ENCODE measurements at regions not wholly inside any gene's neighbourhood (a gene's known extent, or its start where the extent isn't known, plus 50 kb on each side); places are given as distances from the start of the nearest gene placed in this dataset.

DNA sequence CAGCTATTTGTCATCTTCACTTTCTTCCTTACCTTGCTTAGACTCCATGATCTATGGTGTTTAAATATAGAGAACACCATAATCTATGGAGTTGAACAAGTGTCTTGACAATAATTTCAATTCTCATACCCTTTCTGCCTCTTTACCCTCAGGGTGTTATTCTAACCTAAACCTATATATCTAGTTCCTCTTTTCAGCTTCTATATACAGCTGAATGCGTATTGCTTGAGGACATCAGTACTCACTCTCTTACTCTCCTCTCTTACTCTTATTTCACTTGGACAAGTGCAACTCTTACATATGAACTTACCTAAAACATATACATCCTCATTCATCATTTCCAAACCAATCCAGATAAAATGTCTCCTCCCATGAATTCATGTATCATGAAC lies 187.1 kb downstream of the RAP2B start:
- Histone ChIP-seq H3K79me2 (ENCODE audit: control insufficient read depth, low read length) (no peaks in the 10 kb centered on the region), H3K36me3 (ENCODE audit: control insufficient read depth, low read length) (no peaks in the 10 kb centered on the region), H4K20me1 (ENCODE audit: control insufficient read depth, insufficient read depth, low read depth, low read length) (no peaks in the 10 kb centered on the region), H3K4me2 (ENCODE audit: low read length) (no peak overlapping the region), H3F3A (ENCODE audit: control insufficient read depth, insufficient read depth) (no peaks in the 10 kb centered on the region), H3K9me2 (replicated peaks; ENCODE audit: control insufficient read depth, low read length) (no peaks in the 10 kb centered on the region), H3K9me3 (ENCODE audit: control insufficient read depth, insufficient read depth, low read length) (no peaks in the 10 kb centered on the region), H3K4me3 (ENCODE audit: low read length) (no peak overlapping the region), H3K27ac (ENCODE audit: low read depth, low read length) (no peak overlapping the region), H3K27me3 (ENCODE audit: control insufficient read depth, low read length) (no peaks in the 10 kb centered on the region), H3K4me1 (ENCODE audit: control insufficient read depth, low read length) (no peaks in the 10 kb centered on the region)
- TF ChIP-seq CTCF (IDR thresholded peaks at IDR 0.05; ENCODE audit: low read depth, low read length, poor library complexity, severe bottlenecking) (no peak), EZH2phosphoT487 (IDR thresholded peaks at IDR 0.05; ENCODE audit: borderline replicate concordance, low read length) (no peak)

GRCh38 chr3:153350420-153350819 lies 188.4 kb downstream of the RAP2B start:
- H3K4me1 ChIP-seq (ENCODE audit: control insufficient read depth, low read length) = no peaks in the 10 kb centered on the region
- H4K20me1 ChIP-seq (ENCODE audit: control insufficient read depth, insufficient read depth, low read depth, low read length) = no peaks in the 10 kb centered on the region
- no peak for TF ChIP-seq EZH2phosphoT487 (IDR thresholded peaks at IDR 0.05; ENCODE audit: borderline replicate concordance, low read length)
- TF ChIP-seq CTCF (IDR thresholded peaks at IDR 0.05; ENCODE audit: low read depth, low read length, poor library complexity, severe bottlenecking) = no peak
- no peak overlapping the region for H3K27ac ChIP-seq (ENCODE audit: low read depth, low read length)
- H3K4me2 ChIP-seq (ENCODE audit: low read length) = no peak overlapping the region
- no peaks in the 10 kb centered on the region for H3K9me3 ChIP-seq (ENCODE audit: control insufficient read depth, insufficient read depth, low read length)
- H3K4me3 ChIP-seq (ENCODE audit: low read length) = no peak overlapping the region
- no peaks in the 10 kb centered on the region for H3K36me3 ChIP-seq (ENCODE audit: control insufficient read depth, low read length)
- no peaks in the 10 kb centered on the region for H3K79me2 ChIP-seq (ENCODE audit: control insufficient read depth, low read length)
- no peaks in the 10 kb centered on the region for H3F3A ChIP-seq (ENCODE audit: control insufficient read depth, insufficient read depth)
- H3K9me2 ChIP-seq (replicated peaks; ENCODE audit: control insufficient read depth, low read length) = no peaks in the 10 kb centered on the region
- H3K27me3 ChIP-seq (ENCODE audit: control insufficient read depth, low read length) = no peaks in the 10 kb centered on the region

DNA sequence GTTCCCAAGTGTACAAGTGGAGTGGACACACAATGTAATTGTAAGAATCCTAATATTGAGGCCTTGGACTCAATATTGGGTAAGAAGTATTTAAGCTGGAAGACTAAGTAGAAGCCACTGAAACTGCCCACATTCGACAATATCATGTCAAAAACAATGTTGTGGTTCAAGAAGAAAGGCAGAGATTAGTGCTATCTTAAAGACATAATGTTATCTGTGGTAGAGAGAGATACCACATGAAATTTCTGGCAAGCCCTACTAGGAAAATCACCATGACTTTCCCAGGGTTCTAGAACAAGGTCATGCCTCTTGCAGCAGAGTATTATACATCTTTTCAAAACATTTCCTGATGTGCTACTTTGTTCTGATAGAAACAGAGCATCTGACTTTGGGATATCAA lies 192.6 kb downstream of the RAP2B start:
- no peaks in the 10 kb centered on the region for H3K79me2 ChIP-seq (ENCODE audit: control insufficient read depth, low read length)
- H3K27me3 ChIP-seq (ENCODE audit: control insufficient read depth, low read length) = no peaks in the 10 kb centered on the region
- no peaks in the 10 kb centered on the region for H3K9me2 ChIP-seq (replicated peaks; ENCODE audit: control insufficient read depth, low read length)
- no peaks in the 10 kb centered on the region for H3K36me3 ChIP-seq (ENCODE audit: control insufficient read depth, low read length)
- H3K4me3 ChIP-seq (ENCODE audit: low read length) = no peak overlapping the region
- no peak overlapping the region for H3K27ac ChIP-seq (ENCODE audit: low read depth, low read length)
- H3F3A ChIP-seq (ENCODE audit: control insufficient read depth, insufficient read depth) = no peaks in the 10 kb centered on the region
- no peak overlapping the region for H3K4me2 ChIP-seq (ENCODE audit: low read length)
- no peaks in the 10 kb centered on the region for H4K20me1 ChIP-seq (ENCODE audit: control insufficient read depth, insufficient read depth, low read depth, low read length)
- H3K4me1 ChIP-seq (ENCODE audit: control insufficient read depth, low read length) = no peaks in the 10 kb centered on the region
- no peaks in the 10 kb centered on the region for H3K9me3 ChIP-seq (ENCODE audit: control insufficient read depth, insufficient read depth, low read length)
- TF ChIP-seq CTCF (IDR thresholded peaks at IDR 0.05; ENCODE audit: low read depth, low read length, poor library complexity, severe bottlenecking) = no peak
- TF ChIP-seq EZH2phosphoT487 (IDR thresholded peaks at IDR 0.05; ENCODE audit: borderline replicate concordance, low read length) = no peak

DNA sequence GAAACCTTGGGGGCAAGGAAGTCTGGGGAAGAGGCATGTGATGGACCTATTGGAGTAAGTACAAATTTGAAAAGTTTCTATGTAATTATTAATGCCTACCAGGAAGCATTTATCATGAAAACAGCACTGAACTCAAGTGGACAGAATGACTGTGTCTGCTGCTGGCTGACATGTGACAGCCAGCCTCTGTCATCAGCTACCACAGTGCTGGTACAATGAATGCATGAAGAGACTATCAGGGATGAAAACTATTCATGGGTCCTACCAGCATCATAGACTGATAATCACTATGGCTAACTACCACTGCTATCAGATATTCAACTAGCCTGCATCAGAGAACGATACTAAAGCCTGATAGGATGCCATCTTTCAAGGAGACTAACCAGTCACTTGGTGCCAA lies 193.5 kb downstream of the RAP2B start:
- H3K4me1 ChIP-seq (ENCODE audit: control insufficient read depth, low read length) = no peaks in the 10 kb centered on the region

More for the DNA sequence above, 193.5 kb downstream of the RAP2B start:
- H3K27ac ChIP-seq (ENCODE audit: low read depth, low read length) = no peak overlapping the region
- no peaks in the 10 kb centered on the region for H3F3A ChIP-seq (ENCODE audit: control insufficient read depth, insufficient read depth)
- H3K36me3 ChIP-seq (ENCODE audit: control insufficient read depth, low read length) = no peaks in the 10 kb centered on the region
- no peak overlapping the region for H3K4me3 ChIP-seq (ENCODE audit: low read length)
- no peaks in the 10 kb centered on the region for H3K9me2 ChIP-seq (replicated peaks; ENCODE audit: control insufficient read depth, low read length)
- TF ChIP-seq EZH2phosphoT487 (IDR thresholded peaks at IDR 0.05; ENCODE audit: borderline replicate concordance, low read length) (no peak), CTCF (IDR thresholded peaks at IDR 0.05; ENCODE audit: low read depth, low read length, poor library complexity, severe bottlenecking) (no peak)
- H3K9me3 ChIP-seq (ENCODE audit: control insufficient read depth, insufficient read depth, low read length) = no peaks in the 10 kb centered on the region
- H3K27me3 ChIP-seq (ENCODE audit: control insufficient read depth, low read length) = no peaks in the 10 kb centered on the region; the same call in 1 of the 2 replicates
- H3K4me2 ChIP-seq (ENCODE audit: low read length) = no peak overlapping the region
- no peaks in the 10 kb centered on the region for H4K20me1 ChIP-seq (ENCODE audit: control insufficient read depth, insufficient read depth, low read depth, low read length)
- H3K79me2 ChIP-seq (ENCODE audit: control insufficient read depth, low read length) = no peaks in the 10 kb centered on the region
